SK-N-MC (cell line): ENCODE measurements at regions not wholly inside any gene's neighbourhood (a gene's known extent, or its start where the extent isn't known, plus 50 kb on each side); places are given as distances from the start of the nearest gene placed in this dataset.

Experiments
- EZH2 ChIP-seq: fragments of 200-600 bp; sonication (generic); IDR thresholded peaks from one replicate; pipeline ENCODE4 v1.6.1; 2017; ENCODE audit warnings: antibody characterized with exemption
- POLR2AphosphoS5 ChIP-seq: IDR thresholded peaks from 2 replicates; pipeline ENCODE4 v1.6.1; 2012; ENCODE audit warnings: mild to moderate bottlenecking, low read depth, low read length, borderline replicate concordance

DNA sequence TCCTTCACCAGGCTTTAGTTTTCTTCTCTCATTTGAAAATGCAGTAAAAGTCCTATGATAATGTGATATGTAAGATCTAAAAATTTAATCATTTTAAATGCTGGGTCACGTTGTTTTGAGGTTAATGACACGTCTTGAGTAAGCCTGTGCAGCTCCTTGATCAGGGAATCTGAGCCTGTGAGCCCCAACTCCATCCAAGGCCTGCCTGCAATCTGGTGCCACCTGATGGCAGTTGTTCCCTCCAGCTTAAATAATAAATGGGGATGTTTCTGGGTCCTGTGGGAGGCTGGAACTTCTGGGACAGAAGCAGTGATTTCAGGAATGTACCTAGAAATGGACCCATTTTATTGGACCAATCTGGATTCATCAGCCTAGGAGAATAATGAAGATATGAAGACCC is 455.4 kb upstream of the ADGRL3 start:
- TF ChIP-seq EZH2 (no peak), POLR2AphosphoS5 (no peak)
